Endodermal cell (in vitro differentiated cells): ENCODE measurements at regions not wholly inside any gene's neighbourhood (a gene's known extent, or its start where the extent isn't known, plus 50 kb on each side); places are given as distances from the start of the nearest gene placed in this dataset.

Experiments used
- DNase-seq: peaks from one replicate; pipeline ENCODE4 v3.0.0-alpha.2; 2017
- H3K27ac ChIP-seq: 2 replicates; pipeline ENCODE4 v1.5.1; 2013; ENCODE audit warnings: mild to moderate bottlenecking, low read depth, low read length, moderate library complexity
- H3K27me3 ChIP-seq: 2 replicates; pipeline ENCODE4 v1.6.1; 2013; ENCODE audit warnings: mild to moderate bottlenecking, low read length, moderate library complexity; ENCODE audit not compliant: insufficient read depth, control insufficient read depth, poor library complexity, severe bottlenecking
- H3K36me3 ChIP-seq: 2 replicates; pipeline ENCODE4 v1.7.0; 2013; ENCODE audit warnings: mild to moderate bottlenecking, low read length, moderate library complexity; ENCODE audit not compliant: control insufficient read depth, insufficient read depth
- H3K4me1 ChIP-seq: one replicate; pipeline ENCODE4 v1.7.0; 2013; ENCODE audit warnings: low read length; ENCODE audit not compliant: control insufficient read depth, insufficient read depth
- H3K4me3 ChIP-seq: 2 replicates; pipeline ENCODE4 v1.5.1; 2013; ENCODE audit warnings: mild to moderate bottlenecking, low read length, moderate library complexity
- H3K9ac ChIP-seq: 2 replicates; pipeline ENCODE4 v1.6.1; 2013; ENCODE audit warnings: mild to moderate bottlenecking, low read length, moderate library complexity; ENCODE audit not compliant: poor library complexity, severe bottlenecking; ENCODE audit errors: extremely low read depth
- H3K9me3 ChIP-seq: 2 replicates; pipeline ENCODE4 v1.6.1; 2013; ENCODE audit warnings: mild to moderate bottlenecking, low read length, moderate library complexity; ENCODE audit not compliant: control insufficient read depth
- H3K27ac Mint-ChIP-seq: 2 replicates; pipeline ENCODE4 v1.8.0; 2020; ENCODE audit warnings: mixed read lengths
- H3K27me3 Mint-ChIP-seq: 2 replicates; pipeline ENCODE4 v1.8.0; 2021; ENCODE audit warnings: mild to moderate bottlenecking, mixed read lengths; ENCODE audit not compliant: insufficient read depth
- H3K36me3 Mint-ChIP-seq: 2 replicates; pipeline ENCODE4 v1.8.0; 2020; ENCODE audit warnings: low read depth, mixed read lengths
- H3K4me1 Mint-ChIP-seq: 2 replicates; pipeline ENCODE4 v1.8.0; 2020; ENCODE audit warnings: mixed read lengths
- H3K4me3 Mint-ChIP-seq: 2 replicates; pipeline ENCODE4 v1.8.0; 2020; ENCODE audit warnings: mild to moderate bottlenecking, moderate library complexity, mixed read lengths
- H3K9me3 Mint-ChIP-seq: 2 replicates; pipeline ENCODE4 v1.8.0; 2020; ENCODE audit warnings: mild to moderate bottlenecking, mixed read lengths
- CTCF ChIP-seq: fragments of 200-600 bp; sonication (generic); conservative IDR thresholded peaks from 2 replicates; pipeline ENCODE4 v1.5.0; 2021; ENCODE audit warnings: antibody characterized with exemption, mild to moderate bottlenecking
- WGBS, 2 experiments: methylation state at CpG; one replicate each; pipeline versions ENCODE4 v1.1.5 to v1.1.7; 2013; ENCODE audit warnings: missing lambda C conversion rate in 2 of 2, mixed read lengths in 1 of 2; ENCODE audit not compliant: insufficient coverage in 1 of 2, insufficient read length in 1 of 2; 5-methylcytosine and 5-hydroxymethylcytosine counted together

GRCh38 chr18:55790296-55790695 is 202.3 kb upstream of the TCF4 start:
- Histone ChIP-seq H3K9me3 (peaks cover 11% of the 10 kb centered on the region), H3K36me3 (no peaks in the 10 kb centered on the region), H3K4me1 (no peaks in the 10 kb centered on the region), H3K27ac (no peak overlapping the region), H3K9ac (no peak overlapping the region), H3K4me3 (no peak overlapping the region), H3K27me3 (no peaks in the 10 kb centered on the region)
- peaks cover 10% of the 10 kb centered on the region for H3K36me3 Mint-ChIP-seq
- peaks cover 10% of the 10 kb centered on the region for H3K4me1 Mint-ChIP-seq
- DNase-seq = no peak
- H3K4me3 Mint-ChIP-seq = no peak overlapping the region
- peaks cover 3% of the 10 kb centered on the region for H3K27me3 Mint-ChIP-seq
- peaks cover 10% of the 10 kb centered on the region for H3K9me3 Mint-ChIP-seq
- H3K27ac Mint-ChIP-seq = no peak overlapping the region
- TF ChIP-seq CTCF = no peak

- Histone ChIP-seq H3K9me3 (peaks cover 11% of the 10 kb centered on the region), H3K36me3 (no peaks in the 10 kb centered on the region), H3K27ac (no peak overlapping the region), H3K27me3 (no peaks in the 10 kb centered on the region), H3K4me3 (no peak overlapping the region), H3K4me1 (no peaks in the 10 kb centered on the region), H3K9ac (no peak overlapping the region)
- H3K4me3 Mint-ChIP-seq = no peak overlapping the region
- TF ChIP-seq CTCF = no peak
- 96 to 100% methylated on average over 2 to 3 of the region's 3 CpGs for WGBS, 2 experiments
- H3K27ac Mint-ChIP-seq = no peak overlapping the region
- peaks cover 10% of the 10 kb centered on the region for H3K9me3 Mint-ChIP-seq
- no peak for DNase-seq
- H3K4me1 Mint-ChIP-seq = peaks cover 5% of the 10 kb centered on the region
- H3K27me3 Mint-ChIP-seq = peaks cover 3% of the 10 kb centered on the region
- H3K36me3 Mint-ChIP-seq = peaks cover 10% of the 10 kb centered on the region
These were observed 199.6 kb upstream of the TCF4 start for GRCh38 chr18:55787536-55788073.

- H3K4me3 Mint-ChIP-seq = no peak overlapping the region
- no peaks in the 10 kb centered on the region for H3K4me1 ChIP-seq
- peaks cover 10% of the 10 kb centered on the region for H3K9me3 Mint-ChIP-seq
These were observed 198.8 kb upstream of the TCF4 start for GRCh38 chr18:55786651-55787272.

More at GRCh38 chr18:55786651-55787272, 198.8 kb upstream of the TCF4 start:
- H3K4me1 Mint-ChIP-seq = peaks cover 6% of the 10 kb centered on the region
- WGBS, 2 experiments = 92 to 100% methylated on average over 1 to 2 of the region's 2 CpGs
- Histone ChIP-seq H3K36me3 (no peaks in the 10 kb centered on the region), H3K27me3 (no peaks in the 10 kb centered on the region), H3K4me3 (no peak overlapping the region), H3K9me3 (peaks cover 11% of the 10 kb centered on the region), H3K9ac (no peak overlapping the region), H3K27ac (no peak overlapping the region)
- H3K36me3 Mint-ChIP-seq = peaks cover 10% of the 10 kb centered on the region
- no peak for TF ChIP-seq CTCF
- peaks cover under 1% of the 10 kb centered on the region for H3K27me3 Mint-ChIP-seq
- no peak for DNase-seq
- H3K27ac Mint-ChIP-seq = no peak overlapping the region
